Ovary (tissue), 7 donors: ENCODE measurements at regions not wholly inside any gene's neighbourhood (a gene's known extent, or its start where the extent isn't known, plus 50 kb on each side); places are given as distances from the start of the nearest gene placed in this dataset.
"Not testable (repeated sequence)": the region's sequence is repeated elsewhere in the genome, so short reads cannot be mapped to it uniquely, and the experiment has no call there.

ENCODE experiments used
- DNase-seq, 5 donors: peaks; one replicate each; pipeline ENCODE4 v3.0.0-alpha.2; 2019 to 2020
- H3K27ac ChIP-seq, 2 donors: fragments of 200-600 bp; one replicate each; pipeline versions ENCODE4 v1.5.1 to v1.8.0; 2019 to 2022
- H3K27me3 ChIP-seq: fragments of 200-600 bp; one replicate; pipeline ENCODE4 v1.8.0; 2022
- H3K36me3 ChIP-seq: fragments of 200-600 bp; sonication (generic); one replicate; pipeline ENCODE4 v1.5.1; 2019
- H3K4me1 ChIP-seq: one replicate; pipeline ENCODE4 v1.8.1; 2013; ENCODE audit warnings: mild to moderate bottlenecking, moderate library complexity; ENCODE audit not compliant: insufficient read depth
- H3K4me3 ChIP-seq: fragments of 200-600 bp; sonication (generic); one replicate; pipeline ENCODE4 v1.5.1; 2017
- H3K9me3 ChIP-seq, 2 donors: fragments of 200-600 bp in 1 of 2; sonication (generic) in 1 of 2; one replicate each; pipeline versions ENCODE4 v1.5.1 to v1.8.1; 2013 to 2019; ENCODE audit warnings: mild to moderate bottlenecking in 1 of 2, moderate library complexity in 1 of 2
- CTCF ChIP-seq, 3 donors: fragments of 450-650 bp in 2 of 3; fragments of 200-600 bp in 1 of 3; IDR thresholded peaks; one replicate each; pipeline versions ENCODE4 v1.5.1 to v1.8.0; 2016 to 2022; ENCODE audit warnings: antibody characterized with exemption in 3 of 3, mild to moderate bottlenecking in 1 of 3
- EP300 ChIP-seq: sonication (generic); formaldehyde crosslinking; IDR thresholded peaks from one replicate; pipeline ENCODE4 v1.6.1; 2017; ENCODE audit warnings: antibody characterized with exemption
- POLR2A ChIP-seq: fragments of 450-650 bp; IDR thresholded peaks from one replicate; pipeline ENCODE4 v1.6.1; 2017; ENCODE audit warnings: antibody characterized with exemption, mild to moderate bottlenecking, moderate library complexity
- WGBS, 3 donors: extraction: QIAGEN DNeasy Blood & Tissue Kit in 1 of 3; methylation state at CpG; one replicate each; pipeline versions ENCODE4 v1.1.5 to v1.1.7; 2013 to 2017; 5-methylcytosine and 5-hydroxymethylcytosine counted together
- intact Hi-C, 4 donors: fragments of 100-400 bp; cut with DNase I; formaldehyde crosslinking; loops; one replicate each; pipeline versions ENCODE4 v1.11.0 to v1.15.1; 2022 to 2023
- donor health status: DM: no; HTN: no; CAD: no; lungs with moderate emphysema.
- donor health status: DM: no; HTN: no; CAD: no.
- donor health status: Bipolar disorder and iron deficiency.
- donor health status: DM: no; HTN: no; CAD: no.
- donor health status: DM: yes; HTN: yes; CAD: no.

GRCh38 chr12:116444590-116444943 is 114.6 kb upstream of the MAP1LC3B2 start:
- DNase-seq: no peak
- Histone ChIP-seq H3K4me1 (no peaks in the 10 kb centered on the region), H3K27ac (no peak overlapping the region), H3K36me3 (no peaks in the 10 kb centered on the region), H3K9me3 (no peaks in the 10 kb centered on the region), H3K27me3 (no peaks in the 10 kb centered on the region), H3K4me3 (no peak overlapping the region)
- WGBS, 3 donors: 84 to 90% (median 90%) methylated on average over 7 of the region's 7 CpGs
- intact Hi-C loops: no loop called here
- TF ChIP-seq CTCF (IDR thresholded peaks at IDR 0.05) (no peak), POLR2A (no peak), EP300 (no peak)

- intact Hi-C loops: no loop called here
- Histone ChIP-seq H3K27me3 (no peaks in the 10 kb centered on the region), H3K4me3 (no peak overlapping the region), H3K36me3 (no peaks in the 10 kb centered on the region), H3K9me3 (no peaks in the 10 kb centered on the region), H3K4me1 (no peaks in the 10 kb centered on the region), H3K27ac (no peak overlapping the region)
- TF ChIP-seq POLR2A (no peak), CTCF (IDR thresholded peaks at IDR 0.05) (no peak), EP300 (no peak)
- 91 to 95% (median 93%) methylated on average over 11 of the region's 11 CpGs for WGBS, 3 donors
- no peak for DNase-seq
Observed at GRCh38 chr12:116448165-116448739, 110.9 kb upstream of the MAP1LC3B2 start.

- Histone ChIP-seq H3K27ac (no peak overlapping the region), H3K4me1 (peaks cover 5% of the 10 kb centered on the region), H3K4me3 (no peak overlapping the region), H3K27me3 (no peaks in the 10 kb centered on the region), H3K36me3 (no peaks in the 10 kb centered on the region), H3K9me3 (no peaks in the 10 kb centered on the region)
- TF ChIP-seq POLR2A (no peak), CTCF (IDR thresholded peaks at IDR 0.05) (no peak), EP300 (no peak)
- WGBS, 3 donors: 92 to 98% (median 92%) methylated on average over 3 of the region's 3 CpGs
- intact Hi-C loops: loop anchor here in 1 of 4 donors (10.0 kb wide), 1 partner anchor 134 kb away; no protein-coding TSS in a partner anchor
- DNase-seq: no peak
Observed at GRCh38 chr12:116450406-116450910, 108.7 kb upstream of the MAP1LC3B2 start.

GRCh38 chr12:116452975-116453374 is 106.2 kb upstream of the MAP1LC3B2 start:
- H3K36me3 ChIP-seq, H3K4me3 ChIP-seq, H3K4me1 ChIP-seq, DNase-seq, H3K27me3 ChIP-seq, H3K9me3 ChIP-seq, H3K27ac ChIP-seq: not testable (repeated sequence)
- intact Hi-C loops: loop anchor here in 1 of 4 donors (10.0 kb wide), 1 partner anchor 132 kb away; no protein-coding TSS in a partner anchor
- WGBS, 3 donors: 95 to 98% (median 96%) methylated on average over 5 of the region's 5 CpGs

- intact Hi-C loops: loop anchor here in 1 of 4 donors (10.0 kb wide), 1 partner anchor 131 kb away; no protein-coding TSS in a partner anchor
- no peak for DNase-seq
- H3K27me3 ChIP-seq: no peaks in the 10 kb centered on the region
- 93 to 99% (median 95%) methylated on average over 6 of the region's 6 CpGs for WGBS, 3 donors
- H3K4me3 ChIP-seq: no peak overlapping the region
- no peak overlapping the region for H3K27ac ChIP-seq
- no peak for TF ChIP-seq EP300
- no peak for TF ChIP-seq POLR2A
- TF ChIP-seq CTCF (IDR thresholded peaks at IDR 0.05): no peak
- H3K9me3 ChIP-seq: no peaks in the 10 kb centered on the region
- no peaks in the 10 kb centered on the region for H3K36me3 ChIP-seq
- H3K4me1 ChIP-seq: peaks cover 8% of the 10 kb centered on the region
Observed at GRCh38 chr12:116453631-116454030, 105.5 kb upstream of the MAP1LC3B2 start.
